HepG2 (cell line): ENCODE measurements at regions not wholly inside any gene's neighbourhood (a gene's known extent, or its start where the extent isn't known, plus 50 kb on each side); places are given as distances from the start of the nearest gene placed in this dataset.

Experiments used
- ATAC-seq: fragments of 200-7000 bp; cut with Tn5 transposase; 3 replicates; pipeline ENCODE4 v1.9.1; 2020; ENCODE audit warnings: mild to moderate bottlenecking, moderate library complexity
- BruUV-seq: library from RNA; stranded (reverse); fragments of 400-500 nt; replicated peaks from 2 replicates; lab custom pipeline; 2021; lab: Mats Ljungman, UMichigan
- CTCF ChIA-PET: fragments of 300-600 bp; formaldehyde crosslinking; extraction: SDS; loops from one replicate; lab custom pipeline; 2021; ENCODE audit warnings: low total read pairs, inconsistent platforms, low intra/inter-chr PET ratio; lab: Yijun Ruan, JAX
- POLR2A ChIA-PET: fragments of 350-600 bp; sonication (Branson Sonifier 250); formaldehyde crosslinking; loops from one replicate; lab custom pipeline; 2020; ENCODE audit warnings: antibody characterized with exemption, inconsistent platforms; lab: Yijun Ruan, JAX
- DNase-seq: peaks from one replicate; pipeline ENCODE4 v3.0.0-alpha.2; 2015; ENCODE audit warnings: low spot score
- FAIRE-seq: peaks from 3 replicates; lab custom pipeline; 2011; peaks lifted over from hg19 to GRCh38; lab: Jason Lieb, UNC
- H2AFZ ChIP-seq: one replicate; pipeline ENCODE4 v1.6.1; 2011; ENCODE audit warnings: low read length, inconsistent platforms
- H3K27ac ChIP-seq: fragments of 300-600 bp; 3 replicates; pipeline ENCODE4 v1.8.0; 2011; ENCODE audit warnings: mixed run types, mild to moderate bottlenecking, mixed read lengths, low read length, inconsistent platforms; ENCODE audit not compliant: insufficient read depth; ENCODE audit errors: extremely low read length
- H3K27me3 ChIP-seq, 2 experiments: fragments of 200-600 bp in 1 of 2; 2 replicates in 1 of 2; 3 replicates in 1 of 2; pipeline versions ENCODE4 v1.6.0 to v1.8.0; 2011; ENCODE audit warnings: low read length in 2 of 2, mild to moderate bottlenecking in 2 of 2, moderate library complexity in 2 of 2, inconsistent platforms in 1 of 2; ENCODE audit not compliant: insufficient read depth in 2 of 2, control insufficient read depth in 1 of 2
- H3K36me3 ChIP-seq, 2 experiments: fragments of 200-600 bp in 1 of 2; replicated peaks in 1 of 2; 2 replicates in 1 of 2; 3 replicates in 1 of 2; pipeline versions ENCODE4 v1.5.1 to v1.8.0; 2011; ENCODE audit warnings: low read length in 2 of 2, inconsistent platforms in 1 of 2; ENCODE audit not compliant: insufficient read depth in 2 of 2, control insufficient read depth in 1 of 2
- H3K4me1 ChIP-seq: 2 replicates; pipeline ENCODE4 v1.5.1; 2012; ENCODE audit warnings: low read length, inconsistent platforms; ENCODE audit not compliant: insufficient read depth
- H3K4me2 ChIP-seq: 2 replicates; pipeline ENCODE4 v1.6.0; 2011; ENCODE audit warnings: low read depth, low read length, inconsistent platforms
- H3K4me3 ChIP-seq, 3 experiments: fragments of 200-600 bp in 1 of 3; sonication (generic), shearing (Covaris generic) in 1 of 3; replicated peaks in 1 of 3; 2 replicates each; pipeline ENCODE4 v1.5.1; 2011 to 2016; ENCODE audit warnings: low read length in 3 of 3, inconsistent platforms in 2 of 3, low read depth in 2 of 3, mild to moderate bottlenecking in 2 of 3, control low read depth in 1 of 3, mixed read lengths in 1 of 3; ENCODE audit not compliant: insufficient read depth in 1 of 3
- H3K79me2 ChIP-seq: one replicate; pipeline ENCODE4 v1.6.1; 2011; ENCODE audit warnings: low read length, inconsistent platforms; ENCODE audit not compliant: insufficient read depth
- H3K9ac ChIP-seq: 2 replicates; pipeline ENCODE4 v1.6.0; 2011; ENCODE audit warnings: mild to moderate bottlenecking, low read depth, low read length, inconsistent platforms; ENCODE audit not compliant: insufficient read depth
- H3K9me3 ChIP-seq: 2 replicates; pipeline ENCODE4 v1.5.1; 2012; ENCODE audit warnings: mild to moderate bottlenecking, low read length
- H4K20me1 ChIP-seq: 2 replicates; pipeline ENCODE4 v1.6.0; 2011; ENCODE audit warnings: inconsistent platforms, mild to moderate bottlenecking, low read length, moderate library complexity; ENCODE audit not compliant: insufficient read depth
- HIVEP1 ChIP-seq: sonication (generic); formaldehyde crosslinking; IDR thresholded peaks from 2 replicates; pipeline ENCODE4 v1.4.0; 2020; ENCODE audit warnings: mild to moderate bottlenecking, missing genetic modification reagents
- KAT7 ChIP-seq: IDR thresholded peaks from 2 replicates; pipeline ENCODE4 v1.6.1; 2018; ENCODE audit warnings: borderline replicate concordance, missing compliant biosample characterization
- KAT8 ChIP-seq: IDR thresholded peaks from 2 replicates; pipeline ENCODE4 v1.6.1; 2016; ENCODE audit warnings: missing genetic modification reagents, missing compliant biosample characterization
- KLF12 ChIP-seq: sonication (generic); formaldehyde crosslinking; IDR thresholded peaks from 2 replicates; pipeline ENCODE4 v1.4.0; 2020; ENCODE audit warnings: missing genetic modification reagents, borderline replicate concordance
- MIXL1 ChIP-seq: IDR thresholded peaks from 2 replicates; pipeline ENCODE4 v1.6.1; 2016
- SAFB2 ChIP-seq: sonication (generic); formaldehyde crosslinking; IDR thresholded peaks from 2 replicates; pipeline ENCODE4 v1.5.1; 2020; ENCODE audit warnings: missing genetic modification reagents, low read depth, mild to moderate bottlenecking, borderline replicate concordance
- SETDB1 ChIP-seq: sonication (generic); formaldehyde crosslinking; IDR thresholded peaks from 2 replicates; pipeline ENCODE4 v1.5.1; 2020; ENCODE audit warnings: missing genetic modification reagents, mild to moderate bottlenecking, borderline replicate concordance
- SOX6 ChIP-seq, 2 experiments: fragments of 450-650 bp in 1 of 2; sonication (generic) in 1 of 2; formaldehyde crosslinking in 1 of 2; IDR thresholded peaks; 2 replicates each; pipeline versions ENCODE4 v1.4.0 to v1.6.1; 2017 to 2020; ENCODE audit warnings: antibody characterized with exemption in 1 of 2, mild to moderate bottlenecking in 1 of 2, missing genetic modification reagents in 1 of 2
- TCF12 ChIP-seq, 2 experiments: fragments of 450-650 bp in 1 of 2; sonication (generic) in 1 of 2; formaldehyde crosslinking in 1 of 2; IDR thresholded peaks; 2 replicates each; pipeline versions ENCODE4 v1.6.1 to v1.8.0; 2017 to 2022; ENCODE audit warnings: antibody characterized with exemption in 1 of 2, mild to moderate bottlenecking in 1 of 2, missing genetic modification reagents in 1 of 2, moderate library complexity in 1 of 2
- WIZ ChIP-seq: sonication (generic); formaldehyde crosslinking; IDR thresholded peaks from 2 replicates; pipeline ENCODE4 v1.5.1; 2020; ENCODE audit warnings: mild to moderate bottlenecking, missing genetic modification reagents
- ZFY ChIP-seq: sonication (generic); formaldehyde crosslinking; IDR thresholded peaks from 2 replicates; pipeline ENCODE4 v1.4.0; 2020; ENCODE audit warnings: missing genetic modification reagents
- ZNF484 ChIP-seq: sonication (generic); formaldehyde crosslinking; IDR thresholded peaks from 2 replicates; pipeline ENCODE4 v1.5.1; 2020; ENCODE audit warnings: mild to moderate bottlenecking, low read depth, missing genetic modification reagents, borderline replicate concordance
- ZNF543 ChIP-seq: sonication (generic); formaldehyde crosslinking; IDR thresholded peaks from 2 replicates; pipeline ENCODE4 v1.4.0; 2020; ENCODE audit warnings: mild to moderate bottlenecking, missing genetic modification reagents
- WGBS: methylation state at CpG from one replicate; pipeline ENCODE4 v1.1.6; 2017; ENCODE audit warnings: low lambda C conversion rate; 5-methylcytosine and 5-hydroxymethylcytosine counted together
- in situ Hi-C: cut with HindIII; loops from 2 replicates; pipeline ENCODE4 v1.10.0; 2017; ENCODE audit warnings: low pct_unique_long_range_greater_than_20kb; ENCODE audit not compliant: extremely low pct_ligation_motif_present
- intact Hi-C: fragments of 100-400 bp; cut with micrococcal nuclease; formaldehyde crosslinking; loops from one replicate; pipeline ENCODE4 v1.10.0; 2022; ENCODE audit not compliant: unreplicated experiment
- TF ChIP-seq, protein P1 (sequence below): sonication (generic); formaldehyde crosslinking; IDR thresholded peaks from 2 replicates; pipeline ENCODE4 v1.4.0; 2020; ENCODE audit warnings: mild to moderate bottlenecking, missing genetic modification reagents
- TF ChIP-seq, protein P2 (sequence below), 2 experiments: sonication (generic) in 1 of 2; formaldehyde crosslinking in 1 of 2; IDR thresholded peaks; 2 replicates each; pipeline versions ENCODE4 v1.6.1 to v1.9.0; 2014 to 2022; ENCODE audit warnings: antibody characterized with exemption in 1 of 2, borderline replicate concordance in 1 of 2, inconsistent platforms in 1 of 2, low read depth in 1 of 2, missing genetic modification reagents in 1 of 2
- TF ChIP-seq, protein P3 (sequence below): sonication (generic); formaldehyde crosslinking; IDR thresholded peaks from 2 replicates; pipeline ENCODE4 v1.4.0; 2020; ENCODE audit warnings: missing genetic modification reagents

DNA sequence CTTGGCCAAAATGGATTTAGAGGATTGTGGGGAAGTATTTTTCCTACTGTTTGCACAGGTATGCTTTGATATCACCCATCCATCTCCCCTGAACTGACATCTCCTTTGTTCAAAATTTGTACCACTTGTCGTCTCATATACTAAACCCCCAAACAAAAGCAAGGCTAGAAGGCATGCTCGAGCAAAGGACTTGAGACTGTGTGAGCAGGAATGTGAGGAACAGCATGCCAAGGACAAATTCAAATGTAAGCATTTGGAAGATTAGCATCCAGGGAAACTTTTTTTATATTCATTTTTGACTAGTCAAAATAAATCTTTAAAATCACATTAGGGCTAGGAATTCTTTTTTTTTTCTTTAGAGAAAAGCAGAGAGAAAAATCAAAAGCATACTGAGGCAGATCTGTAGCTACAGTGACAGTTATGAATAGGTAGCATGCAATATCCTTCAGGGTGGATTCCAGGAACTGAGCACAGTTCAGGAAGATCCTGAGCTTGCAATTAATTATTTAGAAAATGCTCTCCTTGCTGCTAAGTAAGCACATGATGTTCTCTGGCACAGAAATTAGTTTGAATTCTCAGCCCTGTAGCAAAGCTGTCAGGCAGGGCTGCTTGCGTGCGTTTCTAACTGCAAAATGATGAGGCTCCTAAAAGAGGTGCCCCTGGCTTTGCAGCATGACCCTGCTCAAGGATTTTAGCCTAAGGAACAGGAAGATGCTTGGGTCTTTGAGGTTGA lies 327.7 kb downstream of the LRIG3 start:
- intact Hi-C loops (no loop called here), in situ Hi-C loops (no loop called here)
- no peaks in the 10 kb centered on the region for H3K9me3 ChIP-seq
- TF ChIP-seq SETDB1 (CRISPR knock-in tag) (no peak), ZFY (CRISPR knock-in tag) (no peak), HIVEP1 (CRISPR knock-in tag) (no peak), ZNF484 (no peak), KLF12 (no peak), TCF12 (IDR thresholded peaks at IDR 0.05) (no peak), TCF12 (CRISPR knock-in tag; IDR thresholded peaks at IDR 0.05) (no peak), KAT8 (CRISPR knock-in tag) (no peak), KAT7 (CRISPR knock-in tag) (no peak), SAFB2 (CRISPR knock-in tag) (no peak), MIXL1 (CRISPR knock-in tag) (no peak), WIZ (CRISPR knock-in tag) (no peak), ZNF543 (no peak), SOX6 (IDR thresholded peaks at IDR 0.05) (no peak), SOX6 (CRISPR knock-in tag; IDR thresholded peaks at IDR 0.05) (no peak)
- TF ChIP-seq, protein P1, sequence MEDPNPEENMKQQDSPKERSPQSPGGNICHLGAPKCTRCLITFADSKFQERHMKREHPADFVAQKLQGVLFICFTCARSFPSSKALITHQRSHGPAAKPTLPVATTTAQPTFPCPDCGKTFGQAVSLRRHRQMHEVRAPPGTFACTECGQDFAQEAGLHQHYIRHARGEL: no peak
- TF ChIP-seq, protein P2, sequence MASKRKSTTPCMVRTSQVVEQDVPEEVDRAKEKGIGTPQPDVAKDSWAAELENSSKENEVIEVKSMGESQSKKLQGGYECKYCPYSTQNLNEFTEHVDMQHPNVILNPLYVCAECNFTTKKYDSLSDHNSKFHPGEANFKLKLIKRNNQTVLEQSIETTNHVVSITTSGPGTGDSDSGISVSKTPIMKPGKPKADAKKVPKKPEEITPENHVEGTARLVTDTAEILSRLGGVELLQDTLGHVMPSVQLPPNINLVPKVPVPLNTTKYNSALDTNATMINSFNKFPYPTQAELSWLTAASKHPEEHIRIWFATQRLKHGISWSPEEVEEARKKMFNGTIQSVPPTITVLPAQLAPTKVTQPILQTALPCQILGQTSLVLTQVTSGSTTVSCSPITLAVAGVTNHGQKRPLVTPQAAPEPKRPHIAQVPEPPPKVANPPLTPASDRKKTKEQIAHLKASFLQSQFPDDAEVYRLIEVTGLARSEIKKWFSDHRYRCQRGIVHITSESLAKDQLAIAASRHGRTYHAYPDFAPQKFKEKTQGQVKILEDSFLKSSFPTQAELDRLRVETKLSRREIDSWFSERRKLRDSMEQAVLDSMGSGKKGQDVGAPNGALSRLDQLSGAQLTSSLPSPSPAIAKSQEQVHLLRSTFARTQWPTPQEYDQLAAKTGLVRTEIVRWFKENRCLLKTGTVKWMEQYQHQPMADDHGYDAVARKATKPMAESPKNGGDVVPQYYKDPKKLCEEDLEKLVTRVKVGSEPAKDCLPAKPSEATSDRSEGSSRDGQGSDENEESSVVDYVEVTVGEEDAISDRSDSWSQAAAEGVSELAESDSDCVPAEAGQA (IDR thresholded peaks at IDR 0.05; ENCODE audit: low read depth): no peak
- TF ChIP-seq, protein P2 (CRISPR knock-in tag; IDR thresholded peaks at IDR 0.05; ENCODE audit: borderline replicate concordance): no peak
- TF ChIP-seq, protein P3, sequence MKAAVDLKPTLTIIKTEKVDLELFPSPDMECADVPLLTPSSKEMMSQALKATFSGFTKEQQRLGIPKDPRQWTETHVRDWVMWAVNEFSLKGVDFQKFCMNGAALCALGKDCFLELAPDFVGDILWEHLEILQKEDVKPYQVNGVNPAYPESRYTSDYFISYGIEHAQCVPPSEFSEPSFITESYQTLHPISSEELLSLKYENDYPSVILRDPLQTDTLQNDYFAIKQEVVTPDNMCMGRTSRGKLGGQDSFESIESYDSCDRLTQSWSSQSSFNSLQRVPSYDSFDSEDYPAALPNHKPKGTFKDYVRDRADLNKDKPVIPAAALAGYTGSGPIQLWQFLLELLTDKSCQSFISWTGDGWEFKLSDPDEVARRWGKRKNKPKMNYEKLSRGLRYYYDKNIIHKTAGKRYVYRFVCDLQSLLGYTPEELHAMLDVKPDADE (CRISPR knock-in tag): no peak
- no peak overlapping the region for H3K27ac ChIP-seq
- H3K9ac ChIP-seq: no peak overlapping the region
- no TSS peak for BruUV-seq
- no peak for FAIRE-seq
- 0% methylated on average over 4 of the region's 4 CpGs for WGBS
- no peak for ATAC-seq
- no peak overlapping the region for H3K4me3 ChIP-seq
- H4K20me1 ChIP-seq: no peaks in the 10 kb centered on the region
- no peaks in the 10 kb centered on the region for H3K36me3 ChIP-seq
- H3K4me1 ChIP-seq: no peaks in the 10 kb centered on the region
- no peaks in the 10 kb centered on the region for H3K79me2 ChIP-seq
- ChIA-PET POLR2A (no interaction called here), CTCF (no interaction called here)
- no peak overlapping the region for H2AFZ ChIP-seq
- no peaks in the 10 kb centered on the region for H3K27me3 ChIP-seq
- no peak overlapping the region for H3K4me2 ChIP-seq
- DNase-seq: no peak
